HG03025 (cell line): ENCODE measurements at regions not wholly inside any gene's neighbourhood (a gene's known extent, or its start where the extent isn't known, plus 50 kb on each side); places are given as distances from the start of the nearest gene placed in this dataset.

Experiments used
- ATAC-seq: cut with Tn5 transposase; IDR thresholded peaks from one replicate; pipeline ENCODE4 v1.9.1; 2021; ENCODE audit warnings: mild to moderate bottlenecking, moderate library complexity; ENCODE audit not compliant: unreplicated experiment, low FRiP score

GRCh38 chr5:159420940-159421339 lies 90.7 kb upstream of the IL12B start:
- no peak for ATAC-seq

DNA sequence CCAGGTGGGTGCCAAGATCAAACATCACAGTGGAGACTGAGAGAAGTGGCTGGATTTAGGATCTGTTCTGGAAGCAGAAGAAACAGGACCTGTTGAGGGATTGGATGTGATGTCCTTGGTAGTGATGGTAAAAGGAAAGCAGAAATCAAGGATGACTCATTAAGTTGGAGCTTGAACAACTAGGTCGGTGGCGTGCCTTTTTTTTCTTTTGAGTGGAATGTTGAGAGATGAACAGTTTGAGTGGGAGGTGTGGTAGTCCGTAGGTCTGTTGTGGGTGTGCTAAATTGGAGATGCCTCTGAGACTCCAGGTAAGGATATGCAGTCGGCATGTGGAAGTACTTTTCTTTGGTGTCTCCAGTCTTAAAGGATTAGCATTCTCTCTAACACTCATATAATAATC lies 92.1 kb upstream of the IL12B start:
- ATAC-seq, result no peak

DNA sequence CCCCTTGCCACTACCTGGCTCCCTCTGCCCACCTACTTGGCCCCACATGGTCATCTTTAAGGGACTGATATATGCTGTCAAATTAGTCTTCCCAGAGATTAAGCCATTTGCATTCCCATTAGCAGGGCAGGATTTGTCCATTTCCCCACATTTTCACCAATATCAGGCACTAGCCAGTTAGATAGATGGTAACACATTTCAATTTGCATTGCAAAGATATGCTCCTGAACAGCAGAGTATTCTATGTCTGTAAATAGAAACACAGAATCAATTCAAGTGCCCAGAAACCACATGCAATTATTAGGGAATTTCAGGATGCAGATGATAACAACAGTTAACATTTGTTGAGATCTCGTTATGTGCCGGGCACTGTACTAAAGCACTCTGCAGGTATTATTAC lies 92.6 kb upstream of the IL12B start:
- ATAC-seq, result no peak

DNA sequence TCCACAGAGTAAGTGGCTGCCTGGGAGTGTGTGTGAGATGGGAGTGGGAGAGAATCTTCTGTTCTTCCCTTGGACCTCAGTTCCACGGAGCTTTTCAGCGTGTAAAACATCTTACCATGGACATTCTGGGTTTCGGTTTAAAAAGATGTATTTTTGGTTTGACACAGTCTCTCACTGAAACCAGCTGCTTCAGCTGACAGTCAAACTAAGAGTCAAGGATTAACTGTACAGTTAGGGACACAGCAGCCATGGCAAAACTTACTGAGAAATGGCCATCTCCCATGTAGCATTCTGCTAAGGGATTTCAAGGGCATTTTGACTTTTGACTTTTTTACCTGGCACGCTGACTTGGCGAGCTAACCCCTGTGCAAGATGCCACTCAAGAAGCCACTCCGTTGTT lies 93.8 kb upstream of the IL12B start:
- no peak for ATAC-seq

GRCh38 chr5:159426694-159427093 lies 96.4 kb upstream of the IL12B start:
- no peak for ATAC-seq

DNA sequence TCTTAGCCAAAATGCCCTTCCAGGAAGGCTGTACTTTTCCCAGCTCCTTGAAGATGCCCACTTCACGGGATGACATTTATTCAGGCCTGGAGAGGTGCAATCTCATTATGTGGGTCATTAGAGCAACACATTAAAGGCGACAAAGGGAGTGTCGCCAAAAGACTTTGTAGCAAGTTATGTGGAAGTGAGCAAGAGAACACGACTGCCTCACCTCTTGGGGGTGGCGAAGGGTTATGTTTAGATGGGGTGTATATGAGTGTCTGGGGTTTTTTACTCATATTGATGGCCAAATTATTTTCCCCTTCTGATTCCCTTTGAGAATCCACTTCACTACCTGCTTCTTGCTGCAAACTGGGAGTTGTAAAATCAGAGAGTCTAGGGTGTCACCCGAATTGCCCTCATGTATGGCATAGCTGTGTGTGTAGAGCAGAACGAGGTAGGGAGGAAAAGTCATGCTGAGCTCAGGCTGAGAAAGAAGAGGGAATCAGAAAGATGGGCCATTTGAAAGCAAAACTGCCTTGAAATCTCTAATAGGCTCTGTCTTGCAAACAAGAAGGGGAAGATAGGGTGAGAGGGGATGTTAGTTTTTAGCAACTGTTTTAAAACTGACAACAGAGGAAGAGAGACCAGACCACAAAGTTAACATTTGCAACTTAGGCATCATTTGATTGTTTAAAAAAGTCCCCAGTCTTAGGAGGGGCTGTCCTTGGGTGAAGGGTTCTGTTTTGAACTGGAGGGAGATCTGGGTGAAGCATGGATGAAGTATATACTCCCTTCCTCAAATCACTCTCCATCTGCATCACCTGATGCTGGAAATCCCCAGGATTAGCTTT lies 97.1 kb upstream of the IL12B start:
- peak; percentile 56 for ATAC-seq

- no peak for ATAC-seq
These were observed 100.2 kb upstream of the IL12B start for GRCh38 chr5:159430361-159431012.

GRCh38 chr5:159435855-159436254 lies 105.6 kb upstream of the IL12B start:
- ATAC-seq, result no peak

DNA sequence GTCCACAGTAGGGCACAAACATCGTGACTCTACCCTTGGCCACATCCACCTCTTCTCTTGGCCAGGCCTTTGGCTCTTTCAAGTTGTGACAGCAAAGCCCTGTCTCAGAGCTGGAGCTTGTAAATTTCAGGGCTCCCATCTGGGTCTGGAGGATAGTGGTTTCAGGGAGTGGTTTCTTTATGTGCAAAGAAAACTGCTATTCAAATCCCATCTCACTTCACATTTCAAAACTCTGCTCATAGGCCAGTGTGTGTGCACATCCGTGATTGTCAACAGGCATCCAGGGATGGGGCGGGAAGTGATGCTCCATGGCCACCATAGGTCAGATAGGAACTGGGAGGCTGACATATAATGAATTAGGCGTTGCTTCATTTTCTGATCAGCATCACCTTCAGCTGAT lies 107.8 kb upstream of the IL12B start:
- ATAC-seq, result no peak

GRCh38 chr5:159439002-159439401 lies 108.7 kb upstream of the IL12B start:
- no peak for ATAC-seq

GRCh38 chr5:159440235-159440634 lies 109.9 kb upstream of the IL12B start:
- peak; percentile 85 for ATAC-seq

- no peak for ATAC-seq
These were observed 110.7 kb upstream of the IL12B start for GRCh38 chr5:159440968-159441367.

DNA sequence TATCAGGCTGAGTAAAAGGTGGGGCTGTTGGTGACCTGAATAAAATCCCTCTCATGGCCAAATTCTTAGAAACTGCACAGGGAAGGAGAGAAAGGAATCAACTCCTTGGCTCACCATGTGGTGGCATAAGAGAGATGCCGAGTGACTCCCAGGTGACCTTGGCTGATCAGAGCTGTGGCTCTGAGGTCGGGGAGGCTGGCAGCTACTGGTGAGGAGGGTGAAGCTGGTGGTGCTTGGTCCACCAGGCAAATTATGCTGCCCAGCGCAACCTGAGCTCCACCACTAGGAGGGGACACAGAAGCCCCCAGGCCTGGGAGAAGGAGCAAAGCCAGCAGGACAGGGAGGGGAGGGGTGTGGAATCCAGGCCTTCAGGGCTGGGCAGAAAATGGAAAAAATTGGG lies 111.2 kb upstream of the IL12B start:
- ATAC-seq, result no peak

- no peak for ATAC-seq
These were observed 112.0 kb upstream of the IL12B start for GRCh38 chr5:159442206-159442850.

DNA sequence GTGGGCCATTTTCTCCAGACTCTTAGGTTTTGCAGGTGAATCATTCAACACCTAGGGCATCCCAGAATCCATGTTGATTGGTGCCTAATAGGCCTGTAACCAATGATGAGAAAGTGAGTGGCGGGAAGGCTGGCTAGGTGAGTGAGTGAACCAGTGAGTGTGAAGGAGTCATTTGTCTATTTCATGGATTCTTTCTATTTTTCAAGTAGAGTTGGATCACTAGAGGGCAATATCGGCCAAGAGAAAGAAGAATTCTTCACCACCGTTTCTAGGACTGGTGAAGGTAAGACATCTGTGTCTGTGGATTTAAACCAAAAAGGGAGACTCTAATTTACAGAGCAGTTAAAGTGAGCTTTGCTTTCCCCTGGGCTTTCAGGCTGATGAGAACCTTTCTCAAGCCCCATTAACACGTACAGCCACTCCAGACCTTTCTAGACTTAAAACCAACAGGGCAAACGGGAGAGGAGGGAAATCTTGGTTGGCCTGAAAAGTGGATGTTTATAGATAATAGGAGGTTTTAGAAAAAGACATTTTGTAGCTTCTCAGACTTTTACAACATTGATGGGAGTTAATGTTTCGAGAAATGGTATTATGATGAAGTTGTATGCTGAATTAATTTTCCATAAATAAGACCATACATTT lies 114.3 kb upstream of the IL12B start:
- ATAC-seq, result no peak

GRCh38 chr5:159447116-159447515 lies 116.8 kb upstream of the IL12B start:
- no peak for ATAC-seq

- no peak for ATAC-seq
These were observed 118.6 kb upstream of the IL12B start for GRCh38 chr5:159448841-159449407.

DNA sequence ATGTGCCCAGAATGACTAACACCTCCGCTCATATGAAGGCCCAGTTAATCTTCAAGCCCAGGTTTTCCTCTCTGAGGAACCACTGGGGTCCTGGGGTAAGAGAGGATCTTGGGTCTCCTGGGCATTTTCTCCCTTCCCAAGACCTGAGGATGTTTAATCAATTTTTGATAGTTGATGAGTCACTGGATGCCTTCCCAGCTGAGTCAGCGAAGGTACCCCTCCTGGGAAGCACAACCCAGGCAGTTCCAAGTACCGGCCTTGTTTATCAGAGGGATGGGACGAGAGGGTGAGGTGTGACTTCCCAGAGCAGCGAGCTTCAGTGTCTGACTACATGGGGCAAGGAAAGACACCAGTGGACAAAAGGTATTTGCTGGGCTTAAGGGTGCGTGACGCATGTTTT lies 119.6 kb upstream of the IL12B start:
- no peak for ATAC-seq

DNA sequence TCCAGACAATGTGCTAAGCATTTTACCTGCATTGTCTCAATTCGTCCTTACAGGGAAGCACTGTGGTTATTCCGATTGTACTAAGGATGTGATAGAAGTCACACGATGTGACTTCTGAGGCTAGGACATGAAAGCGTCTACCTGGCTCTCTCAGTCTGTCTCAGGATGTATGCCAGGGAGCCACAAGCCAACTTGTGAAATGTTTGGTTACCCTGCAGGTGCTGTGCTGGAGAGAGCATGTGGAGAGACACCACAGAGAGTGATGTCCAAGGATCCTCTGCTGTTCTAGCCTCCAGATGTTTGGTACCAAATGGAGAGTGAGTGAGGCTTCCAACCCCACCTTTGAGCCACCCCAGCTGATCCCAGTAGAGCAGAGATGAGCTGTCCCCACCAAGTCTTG lies 120.1 kb upstream of the IL12B start:
- no peak for ATAC-seq

DNA sequence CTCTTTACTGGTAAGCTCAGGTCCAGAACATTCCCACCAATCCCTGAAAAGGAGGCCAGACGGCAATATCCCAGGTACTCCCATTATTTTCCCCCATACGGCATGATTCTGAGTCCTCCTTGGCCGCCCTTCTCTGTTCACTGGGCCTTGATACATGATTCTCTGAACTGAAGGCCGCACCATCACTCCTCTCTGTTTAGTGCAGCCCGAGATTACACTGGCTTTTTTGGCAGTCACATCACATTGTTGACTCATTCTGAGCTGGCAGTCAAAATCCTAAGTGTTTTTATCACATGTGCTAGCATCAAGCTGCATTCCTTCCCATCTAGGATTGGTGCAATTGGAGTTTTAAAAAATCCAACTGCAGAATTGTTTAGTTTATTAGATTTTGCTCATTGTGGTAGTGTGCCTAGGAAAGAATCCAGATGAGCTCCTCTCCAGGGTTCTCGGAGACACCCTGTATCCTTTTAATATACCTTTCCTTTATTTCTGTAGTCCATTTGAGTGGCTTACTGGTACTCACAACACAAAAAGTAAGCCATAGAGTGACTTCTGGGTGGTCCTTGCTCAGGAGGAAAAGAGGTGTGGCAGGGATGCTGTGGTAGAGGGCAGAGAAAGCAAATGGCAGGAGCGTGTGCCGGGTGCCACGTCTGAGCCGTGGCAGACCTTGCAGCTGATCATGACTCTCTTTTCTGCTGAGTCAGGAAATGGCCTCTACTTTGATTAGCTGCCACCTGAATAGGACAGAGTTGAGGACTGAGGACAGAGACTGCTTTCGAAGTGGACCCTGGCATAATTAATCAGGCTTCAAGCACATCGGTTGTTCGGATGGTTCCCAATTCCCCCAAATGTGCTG lies 121.1 kb upstream of the IL12B start:
- no peak for ATAC-seq
